SU-DHL-6 (cell line): ENCODE measurements at regions not wholly inside any gene's neighbourhood (a gene's known extent, or its start where the extent isn't known, plus 50 kb on each side); places are given as distances from the start of the nearest gene placed in this dataset.

ENCODE experiments used
- CTCF ChIP-seq: fragments of 200-600 bp; sonication (generic); IDR thresholded peaks from one replicate; pipeline ENCODE4 v1.5.1; 2017; ENCODE audit warnings: antibody characterized with exemption, mild to moderate bottlenecking, low read length, moderate library complexity; ENCODE audit not compliant: insufficient read depth, poor library complexity, severe bottlenecking
- EZH2phosphoT487 ChIP-seq: fragments of 200-600 bp; sonication (generic), shearing (Covaris generic); conservative IDR thresholded peaks from 2 replicates; pipeline ENCODE4 v1.6.1; 2018; ENCODE audit warnings: mild to moderate bottlenecking, antibody characterized with exemption, low read length, moderate library complexity, mixed read lengths

DNA sequence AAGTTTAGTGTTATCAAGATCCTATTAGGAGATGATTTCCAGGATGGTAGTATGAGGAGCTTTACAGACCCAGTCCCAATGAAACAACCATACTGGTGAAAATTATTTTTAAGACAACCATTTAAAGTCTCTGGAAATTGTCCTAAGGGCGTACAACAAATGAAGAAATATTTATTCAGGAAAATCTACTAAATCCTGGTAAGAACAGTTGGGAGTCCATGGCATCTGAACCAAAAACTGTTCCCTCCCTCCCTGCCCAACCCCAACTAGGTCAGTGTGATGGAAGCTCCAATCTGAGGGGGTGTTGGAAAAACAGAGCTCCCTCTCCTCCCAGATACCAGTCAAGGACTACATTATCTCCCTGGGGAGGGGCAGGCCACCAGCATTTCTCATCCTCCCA, 74.7 kb upstream of the MKLN1 start:
- TF ChIP-seq CTCF, result no peak
- TF ChIP-seq EZH2phosphoT487, result no peak
